ENCODE measurements at regions not wholly inside any gene's neighbourhood (a gene's known extent, or its start where the extent isn't known, plus 50 kb on each side); places are given as distances from the start of the nearest gene placed in this dataset.

DNA sequence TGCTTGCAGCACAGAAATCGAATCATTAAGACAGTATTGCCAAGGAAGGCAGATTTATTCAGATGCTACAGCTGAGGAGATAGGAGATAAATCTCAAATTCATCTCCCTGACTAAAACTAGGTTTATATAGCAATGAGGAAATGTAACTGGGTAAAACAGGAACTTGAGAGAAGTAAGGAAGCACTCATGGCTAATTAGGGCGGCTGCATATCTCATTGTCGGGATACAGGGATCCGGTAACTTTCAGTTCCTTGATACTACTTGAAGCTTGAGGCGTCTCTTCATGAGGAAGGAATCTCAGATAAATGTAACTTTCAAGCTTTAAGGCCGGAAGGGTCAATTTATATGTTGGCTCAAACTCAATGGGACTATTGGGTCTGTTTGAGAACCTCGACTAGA is 129.2 kb upstream of the WDR1 start:
- Histone ChIP-seq H3K4me2 (ENCODE audit: low read length) (no peak overlapping the region), H3K9me3 (ENCODE audit: control insufficient read depth in 1 of 2, insufficient read depth in 1 of 2, low read depth in 1 of 2, low read length in 2 of 2) (no peaks in the 10 kb centered on the region), H3K4me1 (ENCODE audit: control insufficient read depth in 1 of 2, insufficient read depth in 2 of 2, low read length in 2 of 2) (no peaks in the 10 kb centered on the region), H3K9me2 (ENCODE audit: insufficient read depth) (no peaks in the 10 kb centered on the region), H3K36me3 (ENCODE audit: control insufficient read depth in 1 of 2, insufficient read depth in 2 of 2, low read length in 2 of 2) (no peaks in the 10 kb centered on the region), H3K27ac (ENCODE audit: low read depth, low read length) (no peak overlapping the region), H3K4me3 (replicated peaks in 1 of 2; ENCODE audit: low read depth in 1 of 2, low read length in 2 of 2) (no peak overlapping the region), H4K20me1 (ENCODE audit: insufficient read depth) (no peaks in the 10 kb centered on the region), H3K27me3 (ENCODE audit: insufficient read depth, low read length) (peaks cover 78% of the 10 kb centered on the region), H3K79me2 (ENCODE audit: insufficient read depth, low read length) (no peaks in the 10 kb centered on the region), H3K9ac (ENCODE audit: low read length) (no peak overlapping the region), H2AFZ (ENCODE audit: low read depth, low read length, poor library complexity, severe bottlenecking) (no peak overlapping the region)
- ATAC-seq (no peak), DNase-seq (ENCODE audit: low read depth, low spot score) (no peak)
- intact Hi-C loops (cut with micrococcal nuclease): no loop called here
- BruUV-seq (replicated peaks): no TSS peak
- ChIA-PET CTCF (no interaction called here), RAD21 (ENCODE audit: low non-redundant PET in 1 of 2, low total read pairs in 2 of 2, uncharacterized antibody in 2 of 2, unreplicated experiment in 2 of 2) (no interaction called here), POLR2A (no interaction called here)
- no peak for TF ChIP-seq SIN3A (IDR thresholded peaks at IDR 0.05; ENCODE audit: low read depth)
- TF ChIP-seq RAD21 (IDR thresholded peaks at IDR 0.05; ENCODE audit: low read depth): no peak
- no peak for TF ChIP-seq ZNF274 (IDR thresholded peaks at IDR 0.05; ENCODE audit: low read depth, low read length)
- no peak for TF ChIP-seq ELF1 (IDR thresholded peaks at IDR 0.05; ENCODE audit: borderline replicate concordance, low read depth)
- no peak for TF ChIP-seq CBX3 (IDR thresholded peaks at IDR 0.05; ENCODE audit: low read depth)
- no peak for TF ChIP-seq YY1 (IDR thresholded peaks at IDR 0.05; ENCODE audit: extremely low read depth, insufficient replicate concordance, low read depth, low read length)
- no peak for TF ChIP-seq EZH2phosphoT487 (IDR thresholded peaks at IDR 0.05; ENCODE audit: borderline replicate concordance)
- no peak for TF ChIP-seq TCF7L2 (IDR thresholded peaks at IDR 0.05; ENCODE audit: borderline replicate concordance, extremely low read depth, insufficient read depth, insufficient read length)
- TF ChIP-seq ZFX (IDR thresholded peaks at IDR 0.05): no peak
- TF ChIP-seq, protein P1, sequence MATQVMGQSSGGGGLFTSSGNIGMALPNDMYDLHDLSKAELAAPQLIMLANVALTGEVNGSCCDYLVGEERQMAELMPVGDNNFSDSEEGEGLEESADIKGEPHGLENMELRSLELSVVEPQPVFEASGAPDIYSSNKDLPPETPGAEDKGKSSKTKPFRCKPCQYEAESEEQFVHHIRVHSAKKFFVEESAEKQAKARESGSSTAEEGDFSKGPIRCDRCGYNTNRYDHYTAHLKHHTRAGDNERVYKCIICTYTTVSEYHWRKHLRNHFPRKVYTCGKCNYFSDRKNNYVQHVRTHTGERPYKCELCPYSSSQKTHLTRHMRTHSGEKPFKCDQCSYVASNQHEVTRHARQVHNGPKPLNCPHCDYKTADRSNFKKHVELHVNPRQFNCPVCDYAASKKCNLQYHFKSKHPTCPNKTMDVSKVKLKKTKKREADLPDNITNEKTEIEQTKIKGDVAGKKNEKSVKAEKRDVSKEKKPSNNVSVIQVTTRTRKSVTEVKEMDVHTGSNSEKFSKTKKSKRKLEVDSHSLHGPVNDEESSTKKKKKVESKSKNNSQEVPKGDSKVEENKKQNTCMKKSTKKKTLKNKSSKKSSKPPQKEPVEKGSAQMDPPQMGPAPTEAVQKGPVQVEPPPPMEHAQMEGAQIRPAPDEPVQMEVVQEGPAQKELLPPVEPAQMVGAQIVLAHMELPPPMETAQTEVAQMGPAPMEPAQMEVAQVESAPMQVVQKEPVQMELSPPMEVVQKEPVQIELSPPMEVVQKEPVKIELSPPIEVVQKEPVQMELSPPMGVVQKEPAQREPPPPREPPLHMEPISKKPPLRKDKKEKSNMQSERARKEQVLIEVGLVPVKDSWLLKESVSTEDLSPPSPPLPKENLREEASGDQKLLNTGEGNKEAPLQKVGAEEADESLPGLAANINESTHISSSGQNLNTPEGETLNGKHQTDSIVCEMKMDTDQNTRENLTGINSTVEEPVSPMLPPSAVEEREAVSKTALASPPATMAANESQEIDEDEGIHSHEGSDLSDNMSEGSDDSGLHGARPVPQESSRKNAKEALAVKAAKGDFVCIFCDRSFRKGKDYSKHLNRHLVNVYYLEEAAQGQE (IDR thresholded peaks at IDR 0.05; ENCODE audit: low read depth): no peak

Data from HCT116 (cell line).